ENCODE measurements at regions not wholly inside any gene's neighbourhood (a gene's known extent, or its start where the extent isn't known, plus 50 kb on each side); places are given as distances from the start of the nearest gene placed in this dataset.

DNA sequence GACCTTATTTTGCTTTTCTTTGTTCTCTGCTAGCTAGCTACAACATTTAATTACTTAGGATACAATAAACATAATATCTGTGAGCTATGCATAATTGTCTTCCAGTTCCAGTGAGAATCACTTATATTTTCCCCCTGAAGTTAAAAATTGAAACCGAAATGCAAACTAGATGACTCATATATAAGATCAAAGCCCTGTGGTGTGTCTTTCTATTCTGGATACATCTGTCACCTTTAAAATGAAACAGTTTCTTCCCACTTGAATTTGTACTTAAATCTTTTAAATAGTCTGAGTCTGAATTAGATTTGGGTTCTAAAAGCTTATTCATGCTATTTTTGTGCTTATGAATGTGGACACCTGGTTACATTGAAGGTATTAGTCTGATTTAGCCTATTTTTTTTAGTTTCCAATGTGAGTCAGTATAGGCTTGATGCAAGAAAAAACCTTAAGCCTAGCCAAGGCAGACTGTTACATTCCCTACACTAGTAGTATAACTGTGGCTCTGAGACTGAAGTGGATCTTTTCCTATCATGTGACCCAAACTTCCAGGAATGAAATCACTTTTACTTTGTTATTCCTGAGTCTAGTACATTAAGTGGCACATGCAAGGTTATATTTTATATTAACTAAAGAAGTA is 703.5 kb upstream of the RGMB start:
- no peaks in the 10 kb centered on the region for H3K27me3 ChIP-seq (ENCODE audit: insufficient read depth, low read length)
- no peak for DNase-seq (ENCODE audit: insufficient read length, low spot score, missing footprints)
- no peak overlapping the region for H3K4me2 ChIP-seq (ENCODE audit: insufficient read depth, low read length)
- no peak overlapping the region for H3K4me3 ChIP-seq (ENCODE audit: insufficient read depth, low read length)
- no peaks in the 10 kb centered on the region for H3K79me2 ChIP-seq (ENCODE audit: insufficient read depth, low read length)
- H2AFZ ChIP-seq (ENCODE audit: low read length) = peak overlapping the region; percentile 45
- TF ChIP-seq, protein P1, sequence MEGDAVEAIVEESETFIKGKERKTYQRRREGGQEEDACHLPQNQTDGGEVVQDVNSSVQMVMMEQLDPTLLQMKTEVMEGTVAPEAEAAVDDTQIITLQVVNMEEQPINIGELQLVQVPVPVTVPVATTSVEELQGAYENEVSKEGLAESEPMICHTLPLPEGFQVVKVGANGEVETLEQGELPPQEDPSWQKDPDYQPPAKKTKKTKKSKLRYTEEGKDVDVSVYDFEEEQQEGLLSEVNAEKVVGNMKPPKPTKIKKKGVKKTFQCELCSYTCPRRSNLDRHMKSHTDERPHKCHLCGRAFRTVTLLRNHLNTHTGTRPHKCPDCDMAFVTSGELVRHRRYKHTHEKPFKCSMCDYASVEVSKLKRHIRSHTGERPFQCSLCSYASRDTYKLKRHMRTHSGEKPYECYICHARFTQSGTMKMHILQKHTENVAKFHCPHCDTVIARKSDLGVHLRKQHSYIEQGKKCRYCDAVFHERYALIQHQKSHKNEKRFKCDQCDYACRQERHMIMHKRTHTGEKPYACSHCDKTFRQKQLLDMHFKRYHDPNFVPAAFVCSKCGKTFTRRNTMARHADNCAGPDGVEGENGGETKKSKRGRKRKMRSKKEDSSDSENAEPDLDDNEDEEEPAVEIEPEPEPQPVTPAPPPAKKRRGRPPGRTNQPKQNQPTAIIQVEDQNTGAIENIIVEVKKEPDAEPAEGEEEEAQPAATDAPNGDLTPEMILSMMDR (IDR thresholded peaks at IDR 0.05; ENCODE audit: extremely low read depth, low read depth, low read length) = no peak
- H3K27ac ChIP-seq (ENCODE audit: low read depth, low read length) = no peak overlapping the region
- no peaks in the 10 kb centered on the region for H3K4me1 ChIP-seq (ENCODE audit: insufficient read depth, low read length)
- no peaks in the 10 kb centered on the region for H3K36me3 ChIP-seq (ENCODE audit: insufficient read depth, low read length)
- H3K9me3 ChIP-seq (ENCODE audit: low read depth, low read length) = no peaks in the 10 kb centered on the region
- H4K20me1 ChIP-seq (ENCODE audit: insufficient read depth, low read length) = no peaks in the 10 kb centered on the region

DNA sequence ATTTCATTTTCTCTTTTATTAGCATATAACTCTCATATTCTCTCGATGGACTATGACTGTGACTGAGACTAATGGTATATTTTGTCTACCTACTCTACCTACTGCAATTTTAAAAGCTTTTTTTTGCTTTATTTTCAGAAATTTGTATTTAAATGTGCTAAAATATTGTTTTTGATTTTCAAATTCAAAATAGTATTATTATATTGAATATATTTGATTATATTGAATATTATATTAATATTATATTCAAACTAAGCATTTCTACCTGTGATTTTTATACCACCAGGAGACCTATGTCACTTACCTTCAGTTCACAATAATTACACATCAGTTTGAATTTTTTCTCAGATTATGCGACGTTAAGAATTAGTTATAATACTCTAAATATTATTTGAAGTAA is 700.5 kb upstream of the RGMB start:
- no peaks in the 10 kb centered on the region for H4K20me1 ChIP-seq (ENCODE audit: insufficient read depth, low read length)
- TF ChIP-seq, protein P1 (IDR thresholded peaks at IDR 0.05; ENCODE audit: extremely low read depth, low read depth, low read length) = no peak
- H2AFZ ChIP-seq (ENCODE audit: low read length) = no peak overlapping the region
- no peak overlapping the region for H3K4me3 ChIP-seq (ENCODE audit: insufficient read depth, low read length)
- no peak overlapping the region for H3K4me2 ChIP-seq (ENCODE audit: insufficient read depth, low read length)
- no peaks in the 10 kb centered on the region for H3K9me3 ChIP-seq (ENCODE audit: low read depth, low read length)
- no peak overlapping the region for H3K27ac ChIP-seq (ENCODE audit: low read depth, low read length)
- H3K79me2 ChIP-seq (ENCODE audit: insufficient read depth, low read length) = no peaks in the 10 kb centered on the region
- H3K27me3 ChIP-seq (ENCODE audit: insufficient read depth, low read length) = no peaks in the 10 kb centered on the region
- no peak for DNase-seq (ENCODE audit: insufficient read length, low spot score, missing footprints)
- no peaks in the 10 kb centered on the region for H3K4me1 ChIP-seq (ENCODE audit: insufficient read depth, low read length)
- no peaks in the 10 kb centered on the region for H3K36me3 ChIP-seq (ENCODE audit: insufficient read depth, low read length)

DNA sequence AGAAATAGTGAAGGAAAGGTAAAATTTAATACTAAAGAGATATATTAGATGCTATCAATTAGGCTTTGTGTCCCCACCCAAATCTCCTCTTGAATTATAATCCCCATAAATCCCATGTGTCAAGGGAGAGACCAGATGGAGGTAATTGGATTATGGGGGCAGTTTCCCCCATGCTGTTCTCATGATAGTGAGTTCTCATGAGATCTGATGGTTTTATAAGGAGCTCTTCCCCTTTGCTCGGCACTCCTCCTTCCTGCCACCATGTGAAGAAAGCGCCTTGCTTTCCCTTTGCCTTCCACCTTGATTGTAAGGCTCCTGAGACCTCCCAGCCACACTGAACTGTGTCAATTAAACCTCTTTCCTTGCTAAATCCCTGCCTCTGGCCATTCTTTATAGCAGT is 697.0 kb upstream of the RGMB start:
- Histone ChIP-seq H3K9me3 (ENCODE audit: low read depth, low read length) (no peaks in the 10 kb centered on the region), H3K79me2 (ENCODE audit: insufficient read depth, low read length) (no peaks in the 10 kb centered on the region), H3K4me3 (ENCODE audit: insufficient read depth, low read length) (no peak overlapping the region), H3K4me2 (ENCODE audit: insufficient read depth, low read length) (no peak overlapping the region), H3K4me1 (ENCODE audit: insufficient read depth, low read length) (no peaks in the 10 kb centered on the region), H3K27me3 (ENCODE audit: insufficient read depth, low read length) (no peaks in the 10 kb centered on the region), H3K27ac (ENCODE audit: low read depth, low read length) (no peak overlapping the region), H3K36me3 (ENCODE audit: insufficient read depth, low read length) (no peaks in the 10 kb centered on the region), H4K20me1 (ENCODE audit: insufficient read depth, low read length) (no peaks in the 10 kb centered on the region), H2AFZ (ENCODE audit: low read length) (no peak overlapping the region)
- TF ChIP-seq, protein P1 (IDR thresholded peaks at IDR 0.05; ENCODE audit: extremely low read depth, low read depth, low read length) = no peak
- no peak for DNase-seq (ENCODE audit: insufficient read length, low spot score, missing footprints)

DNA sequence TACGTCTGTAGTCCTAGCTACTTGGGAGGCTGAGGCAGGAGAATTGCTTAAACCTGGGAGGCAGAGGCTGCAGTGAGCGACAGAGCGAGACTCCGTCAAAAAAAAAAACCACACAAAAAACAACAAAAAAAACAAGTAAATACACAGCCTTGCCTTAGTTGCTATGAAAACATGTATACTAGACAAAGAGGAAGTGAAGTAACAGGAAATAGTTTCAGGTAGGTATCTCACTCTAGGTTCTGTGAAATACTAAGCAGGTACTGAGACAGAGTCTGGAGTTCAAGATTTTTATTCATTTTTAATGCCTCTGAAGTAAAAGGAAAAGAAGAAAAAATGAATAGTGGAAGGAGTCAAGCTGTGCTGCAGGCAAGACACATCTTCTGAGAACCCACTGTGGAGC is 687.9 kb upstream of the RGMB start:
- Histone ChIP-seq H3K9me3 (ENCODE audit: low read depth, low read length) (no peaks in the 10 kb centered on the region), H3K79me2 (ENCODE audit: insufficient read depth, low read length) (no peaks in the 10 kb centered on the region), H3K27ac (ENCODE audit: low read depth, low read length) (no peak overlapping the region), H3K27me3 (ENCODE audit: insufficient read depth, low read length) (no peaks in the 10 kb centered on the region), H3K4me2 (ENCODE audit: insufficient read depth, low read length) (no peak overlapping the region), H3K4me3 (ENCODE audit: insufficient read depth, low read length) (no peak overlapping the region), H2AFZ (ENCODE audit: low read length) (no peak overlapping the region), H3K36me3 (ENCODE audit: insufficient read depth, low read length) (no peaks in the 10 kb centered on the region), H3K4me1 (ENCODE audit: insufficient read depth, low read length) (no peaks in the 10 kb centered on the region), H4K20me1 (ENCODE audit: insufficient read depth, low read length) (no peaks in the 10 kb centered on the region)
- DNase-seq (ENCODE audit: insufficient read length, low spot score, missing footprints) = no peak
- TF ChIP-seq, protein P1 (IDR thresholded peaks at IDR 0.05; ENCODE audit: extremely low read depth, low read depth, low read length) = no peak

Measured in osteoblast (primary cell).